ENCODE measurements at regions not wholly inside any gene's neighbourhood (a gene's known extent, or its start where the extent isn't known, plus 50 kb on each side); places are given as distances from the start of the nearest gene placed in this dataset.
A peak's percentile ranks its signal among the peaks of the same experiment; 100 is the strongest.

GRCh38 chr3:166304584-166304983, 467.4 kb upstream of the BCHE start:
- no peaks in the 10 kb centered on the region for H3K36me3 ChIP-seq (ENCODE audit: control insufficient read depth, insufficient read depth, low read length, severe bottlenecking)
- H3K4me1 ChIP-seq (ENCODE audit: control insufficient read depth, insufficient read depth, low read length): no peaks in the 10 kb centered on the region
- H3K9ac ChIP-seq (ENCODE audit: low read length): no peak overlapping the region
- H3K9me3 ChIP-seq (ENCODE audit: control insufficient read depth, low read length): no peaks in the 10 kb centered on the region
- H3K4me3 ChIP-seq (ENCODE audit: low read length): no peak overlapping the region
- DNase-seq (ENCODE audit: low read depth): no peak
- H3K27me3 ChIP-seq (replicated peaks; ENCODE audit: control insufficient read depth, insufficient read depth, low read length): no peaks in the 10 kb centered on the region

- no peaks in the 10 kb centered on the region for H3K36me3 ChIP-seq (ENCODE audit: control insufficient read depth, insufficient read depth, low read length, severe bottlenecking)
- H3K4me3 ChIP-seq (ENCODE audit: low read length): no peak overlapping the region
- H3K9me3 ChIP-seq (ENCODE audit: control insufficient read depth, low read length): no peaks in the 10 kb centered on the region
- no peak for DNase-seq (ENCODE audit: low read depth)
- H3K9ac ChIP-seq (ENCODE audit: low read length): no peak overlapping the region
- H3K27me3 ChIP-seq (replicated peaks; ENCODE audit: control insufficient read depth, insufficient read depth, low read length): no peaks in the 10 kb centered on the region
- no peaks in the 10 kb centered on the region for H3K4me1 ChIP-seq (ENCODE audit: control insufficient read depth, insufficient read depth, low read length)
These were observed 466.5 kb upstream of the BCHE start for GRCh38 chr3:166303681-166304080.

- no peak for DNase-seq (ENCODE audit: low read depth)
- Histone ChIP-seq H3K4me3 (ENCODE audit: low read length) (no peak overlapping the region), H3K36me3 (ENCODE audit: control insufficient read depth, insufficient read depth, low read length, severe bottlenecking) (no peaks in the 10 kb centered on the region), H3K9ac (ENCODE audit: low read length) (no peak overlapping the region), H3K27me3 (replicated peaks; ENCODE audit: control insufficient read depth, insufficient read depth, low read length) (no peaks in the 10 kb centered on the region), H3K4me1 (ENCODE audit: control insufficient read depth, insufficient read depth, low read length) (no peaks in the 10 kb centered on the region), H3K9me3 (ENCODE audit: control insufficient read depth, low read length) (no peaks in the 10 kb centered on the region)
These were observed 465.1 kb upstream of the BCHE start for GRCh38 chr3:166302331-166302730.

- Histone ChIP-seq H3K4me1 (ENCODE audit: control insufficient read depth, insufficient read depth, low read length) (no peaks in the 10 kb centered on the region), H3K36me3 (ENCODE audit: control insufficient read depth, insufficient read depth, low read length, severe bottlenecking) (no peaks in the 10 kb centered on the region), H3K9me3 (ENCODE audit: control insufficient read depth, low read length) (no peaks in the 10 kb centered on the region), H3K27me3 (replicated peaks; ENCODE audit: control insufficient read depth, insufficient read depth, low read length) (no peaks in the 10 kb centered on the region), H3K4me3 (ENCODE audit: low read length) (no peak overlapping the region), H3K9ac (ENCODE audit: low read length) (no peak overlapping the region)
- no peak for DNase-seq (ENCODE audit: low read depth)
These were observed 459.1 kb upstream of the BCHE start for GRCh38 chr3:166296179-166296783.

- no peaks in the 10 kb centered on the region for H3K9me3 ChIP-seq (ENCODE audit: control insufficient read depth, low read length)
- no peaks in the 10 kb centered on the region for H3K36me3 ChIP-seq (ENCODE audit: control insufficient read depth, insufficient read depth, low read length, severe bottlenecking)
- no peaks in the 10 kb centered on the region for H3K27me3 ChIP-seq (replicated peaks; ENCODE audit: control insufficient read depth, insufficient read depth, low read length)
- no peaks in the 10 kb centered on the region for H3K4me1 ChIP-seq (ENCODE audit: control insufficient read depth, insufficient read depth, low read length)
- no peak for DNase-seq (ENCODE audit: low read depth)
- H3K4me3 ChIP-seq (ENCODE audit: low read length): no peak overlapping the region
- H3K9ac ChIP-seq (ENCODE audit: low read length): no peak overlapping the region
These were observed 454.1 kb upstream of the BCHE start for GRCh38 chr3:166291186-166291955.

GRCh38 chr3:166285001-166285400, 447.8 kb upstream of the BCHE start:
- Histone ChIP-seq H3K36me3 (ENCODE audit: control insufficient read depth, insufficient read depth, low read length, severe bottlenecking) (no peaks in the 10 kb centered on the region), H3K9ac (ENCODE audit: low read length) (no peak overlapping the region), H3K4me1 (ENCODE audit: control insufficient read depth, insufficient read depth, low read length) (no peaks in the 10 kb centered on the region), H3K9me3 (ENCODE audit: control insufficient read depth, low read length) (no peaks in the 10 kb centered on the region), H3K4me3 (ENCODE audit: low read length) (no peak overlapping the region), H3K27me3 (replicated peaks; ENCODE audit: control insufficient read depth, insufficient read depth, low read length) (no peaks in the 10 kb centered on the region)
- no peak for DNase-seq (ENCODE audit: low read depth)

- H3K4me3 ChIP-seq (ENCODE audit: low read length): peak overlapping the region; percentile 64
- peak; percentile 89 for DNase-seq (ENCODE audit: low read depth)
- H3K9ac ChIP-seq (ENCODE audit: low read length): no peak overlapping the region
- H3K36me3 ChIP-seq (ENCODE audit: control insufficient read depth, insufficient read depth, low read length, severe bottlenecking): no peaks in the 10 kb centered on the region
- no peaks in the 10 kb centered on the region for H3K27me3 ChIP-seq (replicated peaks; ENCODE audit: control insufficient read depth, insufficient read depth, low read length)
- H3K9me3 ChIP-seq (ENCODE audit: control insufficient read depth, low read length): no peaks in the 10 kb centered on the region
- no peaks in the 10 kb centered on the region for H3K4me1 ChIP-seq (ENCODE audit: control insufficient read depth, insufficient read depth, low read length)
These were observed 446.6 kb upstream of the BCHE start for GRCh38 chr3:166283840-166284239.

GRCh38 chr3:166282931-166283330, 445.7 kb upstream of the BCHE start:
- DNase-seq (ENCODE audit: low read depth): no peak
- no peak overlapping the region for H3K4me3 ChIP-seq (ENCODE audit: low read length)

GRCh38 chr3:166279636-166280035, 442.4 kb upstream of the BCHE start:
- Histone ChIP-seq H3K4me1 (ENCODE audit: control insufficient read depth, insufficient read depth, low read length) (no peaks in the 10 kb centered on the region), H3K9ac (ENCODE audit: low read length) (no peak overlapping the region), H3K4me3 (ENCODE audit: low read length) (no peak overlapping the region), H3K36me3 (ENCODE audit: control insufficient read depth, insufficient read depth, low read length, severe bottlenecking) (no peaks in the 10 kb centered on the region), H3K27me3 (replicated peaks; ENCODE audit: control insufficient read depth, insufficient read depth, low read length) (no peaks in the 10 kb centered on the region), H3K9me3 (ENCODE audit: control insufficient read depth, low read length) (no peaks in the 10 kb centered on the region)
- DNase-seq (ENCODE audit: low read depth): peak; percentile 22

More at GRCh38 chr3:166282931-166283330, 445.7 kb upstream of the BCHE start:
- Histone ChIP-seq H3K9ac (ENCODE audit: low read length) (no peak overlapping the region), H3K36me3 (ENCODE audit: control insufficient read depth, insufficient read depth, low read length, severe bottlenecking) (no peaks in the 10 kb centered on the region), H3K4me1 (ENCODE audit: control insufficient read depth, insufficient read depth, low read length) (no peaks in the 10 kb centered on the region), H3K9me3 (ENCODE audit: control insufficient read depth, low read length) (no peaks in the 10 kb centered on the region), H3K27me3 (replicated peaks; ENCODE audit: control insufficient read depth, insufficient read depth, low read length) (no peaks in the 10 kb centered on the region)

- Histone ChIP-seq H3K4me3 (ENCODE audit: low read length) (no peak overlapping the region), H3K9me3 (ENCODE audit: control insufficient read depth, low read length) (no peaks in the 10 kb centered on the region), H3K9ac (ENCODE audit: low read length) (no peak overlapping the region), H3K4me1 (ENCODE audit: control insufficient read depth, insufficient read depth, low read length) (no peaks in the 10 kb centered on the region), H3K36me3 (ENCODE audit: control insufficient read depth, insufficient read depth, low read length, severe bottlenecking) (no peaks in the 10 kb centered on the region), H3K27me3 (replicated peaks; ENCODE audit: control insufficient read depth, insufficient read depth, low read length) (no peaks in the 10 kb centered on the region)
- DNase-seq (ENCODE audit: low read depth): no peak
These were observed 437.8 kb upstream of the BCHE start for GRCh38 chr3:166275024-166275390.

GRCh38 chr3:166274351-166275023, 437.3 kb upstream of the BCHE start:
- H3K36me3 ChIP-seq (ENCODE audit: control insufficient read depth, insufficient read depth, low read length, severe bottlenecking): no peaks in the 10 kb centered on the region
- no peak overlapping the region for H3K9ac ChIP-seq (ENCODE audit: low read length)
- H3K9me3 ChIP-seq (ENCODE audit: control insufficient read depth, low read length): no peaks in the 10 kb centered on the region
- no peaks in the 10 kb centered on the region for H3K4me1 ChIP-seq (ENCODE audit: control insufficient read depth, insufficient read depth, low read length)
- no peak overlapping the region for H3K4me3 ChIP-seq (ENCODE audit: low read length)
- DNase-seq (ENCODE audit: low read depth): peak; percentile 52
- H3K27me3 ChIP-seq (replicated peaks; ENCODE audit: control insufficient read depth, insufficient read depth, low read length): no peaks in the 10 kb centered on the region
